Adipocyte (in vitro differentiated cells): ENCODE measurements at regions not wholly inside any gene's neighbourhood (a gene's known extent, or its start where the extent isn't known, plus 50 kb on each side); places are given as distances from the start of the nearest gene placed in this dataset.
A peak's percentile ranks its signal among the peaks of the same experiment; 100 is the strongest.
"Not testable (repeated sequence)": the region's sequence is repeated elsewhere in the genome, so short reads cannot be mapped to it uniquely, and the experiment has no call there.

Experiments used
- DNase-seq: peaks from one replicate; pipeline ENCODE4 v3.0.0-alpha.2; 2015; ENCODE audit warnings: low read depth
- H3K27me3 ChIP-seq: replicated peaks from 2 replicates; pipeline ENCODE4 v1.7.0; 2013; ENCODE audit warnings: mild to moderate bottlenecking, low read length, moderate library complexity; ENCODE audit not compliant: control insufficient read depth, insufficient read depth
- H3K36me3 ChIP-seq: 2 replicates; pipeline ENCODE4 v1.7.0; 2013; ENCODE audit warnings: low read length, mild to moderate bottlenecking, moderate library complexity; ENCODE audit not compliant: control insufficient read depth, insufficient read depth, severe bottlenecking
- H3K4me1 ChIP-seq: 2 replicates; pipeline ENCODE4 v1.7.0; 2013; ENCODE audit warnings: mild to moderate bottlenecking, low read length, moderate library complexity; ENCODE audit not compliant: control insufficient read depth, insufficient read depth
- H3K4me3 ChIP-seq: 2 replicates; pipeline ENCODE4 v1.7.0; 2013; ENCODE audit warnings: mild to moderate bottlenecking, low read length, moderate library complexity
- H3K9ac ChIP-seq: 2 replicates; pipeline ENCODE4 v1.7.0; 2013; ENCODE audit warnings: mild to moderate bottlenecking, low read length, moderate library complexity
- H3K9me3 ChIP-seq: 2 replicates; pipeline ENCODE4 v1.7.0; 2013; ENCODE audit warnings: mild to moderate bottlenecking, low read length, moderate library complexity; ENCODE audit not compliant: control insufficient read depth

- H3K36me3 ChIP-seq, result no peaks in the 10 kb centered on the region
- H3K9me3 ChIP-seq, result no peaks in the 10 kb centered on the region
- H3K4me3 ChIP-seq, result no peak overlapping the region
- H3K9ac ChIP-seq, result no peak overlapping the region
- H3K27me3 ChIP-seq, result no peaks in the 10 kb centered on the region
- H3K4me1 ChIP-seq, result peaks cover 3% of the 10 kb centered on the region
- DNase-seq, result no peak
Measured at GRCh38 chr3:40923651-40924050, 275.7 kb upstream of the CTNNB1 start.

GRCh38 chr3:40924559-40925141 is 274.7 kb upstream of the CTNNB1 start:
- Histone ChIP-seq H3K9me3 (no peaks in the 10 kb centered on the region), H3K9ac (no peak overlapping the region)
- DNase-seq, result no peak

GRCh38 chr3:40925231-40925630 is 274.1 kb upstream of the CTNNB1 start:
- no peak overlapping the region for H3K4me3 ChIP-seq
- H3K36me3 ChIP-seq, result no peaks in the 10 kb centered on the region
- peaks cover 7% of the 10 kb centered on the region for H3K4me1 ChIP-seq
- H3K9ac ChIP-seq, result no peak overlapping the region
- H3K27me3 ChIP-seq, result no peaks in the 10 kb centered on the region
- no peaks in the 10 kb centered on the region for H3K9me3 ChIP-seq
- DNase-seq, result no peak

More at GRCh38 chr3:40924559-40925141, 274.7 kb upstream of the CTNNB1 start:
- Histone ChIP-seq H3K36me3 (no peaks in the 10 kb centered on the region), H3K4me3 (no peak overlapping the region), H3K4me1 (peaks cover 3% of the 10 kb centered on the region), H3K27me3 (no peaks in the 10 kb centered on the region)

- H3K36me3 ChIP-seq, result no peaks in the 10 kb centered on the region
- no peaks in the 10 kb centered on the region for H3K9me3 ChIP-seq
- H3K4me1 ChIP-seq, result peaks cover 5% of the 10 kb centered on the region
- no peak overlapping the region for H3K9ac ChIP-seq
- no peak for DNase-seq
- no peak overlapping the region for H3K4me3 ChIP-seq
- no peaks in the 10 kb centered on the region for H3K27me3 ChIP-seq
Measured at GRCh38 chr3:40930131-40930538, 269.2 kb upstream of the CTNNB1 start.

- no peak for DNase-seq
- Histone ChIP-seq H3K36me3 (no peaks in the 10 kb centered on the region), H3K4me3 (no peak overlapping the region), H3K9me3 (no peaks in the 10 kb centered on the region), H3K27me3 (no peaks in the 10 kb centered on the region), H3K4me1 (peaks cover 5% of the 10 kb centered on the region), H3K9ac (no peak overlapping the region)
Measured at GRCh38 chr3:40930756-40931155, 268.5 kb upstream of the CTNNB1 start.

- H3K9ac ChIP-seq, result no peak overlapping the region
- H3K9me3 ChIP-seq, result no peaks in the 10 kb centered on the region
- no peaks in the 10 kb centered on the region for H3K36me3 ChIP-seq
- no peak overlapping the region for H3K4me3 ChIP-seq
- H3K4me1 ChIP-seq, result peaks cover 19% of the 10 kb centered on the region
- no peak for DNase-seq
- H3K27me3 ChIP-seq, result no peaks in the 10 kb centered on the region
Measured at GRCh38 chr3:40938591-40938990, 260.7 kb upstream of the CTNNB1 start.

GRCh38 chr3:40939030-40939740 is 260.1 kb upstream of the CTNNB1 start:
- Histone ChIP-seq H3K9me3 (no peaks in the 10 kb centered on the region), H3K4me3 (no peak overlapping the region), H3K36me3 (no peaks in the 10 kb centered on the region), H3K9ac (no peak overlapping the region), H3K4me1 (peaks cover 19% of the 10 kb centered on the region), H3K27me3 (no peaks in the 10 kb centered on the region)
- no peak for DNase-seq

GRCh38 chr3:40939741-40940130 is 259.6 kb upstream of the CTNNB1 start:
- Histone ChIP-seq H3K36me3 (no peaks in the 10 kb centered on the region), H3K4me3 (no peak overlapping the region), H3K9me3 (no peaks in the 10 kb centered on the region), H3K9ac (no peak overlapping the region), H3K4me1 (peaks cover 19% of the 10 kb centered on the region), H3K27me3 (no peaks in the 10 kb centered on the region)
- no peak for DNase-seq

GRCh38 chr3:40940651-40941050 is 258.7 kb upstream of the CTNNB1 start:
- H3K9me3 ChIP-seq, result no peaks in the 10 kb centered on the region
- no peaks in the 10 kb centered on the region for H3K36me3 ChIP-seq
- H3K4me1 ChIP-seq, result peaks cover 19% of the 10 kb centered on the region
- no peak for DNase-seq
- no peak overlapping the region for H3K9ac ChIP-seq
- no peaks in the 10 kb centered on the region for H3K27me3 ChIP-seq
- no peak overlapping the region for H3K4me3 ChIP-seq

GRCh38 chr3:40947022-40947421 is 252.3 kb upstream of the CTNNB1 start:
- not testable (repeated sequence) for DNase-seq, H3K9ac ChIP-seq, H3K4me1 ChIP-seq, H3K36me3 ChIP-seq, H3K27me3 ChIP-seq, H3K4me3 ChIP-seq, H3K9me3 ChIP-seq

GRCh38 chr3:40949347-40949746 is 250.0 kb upstream of the CTNNB1 start:
- not testable (repeated sequence) for H3K4me1 ChIP-seq, H3K9ac ChIP-seq, H3K27me3 ChIP-seq, DNase-seq, H3K4me3 ChIP-seq, H3K36me3 ChIP-seq
- H3K9me3 ChIP-seq, result peaks cover 12% of the 10 kb centered on the region

- no peaks in the 10 kb centered on the region for H3K27me3 ChIP-seq
- no peak overlapping the region for H3K9ac ChIP-seq
- peaks cover 12% of the 10 kb centered on the region for H3K9me3 ChIP-seq
- peak; percentile 12 for DNase-seq
- H3K4me3 ChIP-seq, result no peak overlapping the region
- H3K4me1 ChIP-seq, result no peaks in the 10 kb centered on the region
- no peaks in the 10 kb centered on the region for H3K36me3 ChIP-seq
Measured at GRCh38 chr3:40951636-40952035, 247.7 kb upstream of the CTNNB1 start.
